ENCODE measurements at regions not wholly inside any gene's neighbourhood (a gene's known extent, or its start where the extent isn't known, plus 50 kb on each side); places are given as distances from the start of the nearest gene placed in this dataset.

GRCh38 chr1:75984781-75985180, 52.6 kb upstream of the ASB17 start:
- DNase-seq (ENCODE audit: low spot score), result no peak

- no peak for DNase-seq (ENCODE audit: low spot score)
Observed at GRCh38 chr1:75985827-75986226, 53.6 kb upstream of the ASB17 start.

- no peak for DNase-seq (ENCODE audit: low spot score)
Observed at GRCh38 chr1:75986478-75986877, 54.3 kb upstream of the ASB17 start.

GRCh38 chr1:75989121-75989520, 56.9 kb upstream of the ASB17 start:
- DNase-seq (ENCODE audit: low spot score), result no peak

GRCh38 chr1:75990686-75991085, 58.5 kb upstream of the ASB17 start:
- no peak for DNase-seq (ENCODE audit: low spot score)

- DNase-seq (ENCODE audit: low spot score), result peak; percentile 90
Observed at GRCh38 chr1:75991497-75992114, 59.4 kb upstream of the ASB17 start.

- peak; percentile 6 for DNase-seq (ENCODE audit: low spot score)
Observed at GRCh38 chr1:75992312-75992711, 60.1 kb upstream of the ASB17 start.

GRCh38 chr1:75993661-75994060, 61.5 kb upstream of the ASB17 start:
- DNase-seq (ENCODE audit: low spot score), result no peak

GRCh38 chr1:75996196-75996595, 64.0 kb upstream of the ASB17 start:
- DNase-seq (ENCODE audit: low spot score), result no peak

GRCh38 chr1:75999034-75999433, 66.8 kb upstream of the ASB17 start:
- DNase-seq (ENCODE audit: low spot score), result no peak

- DNase-seq (ENCODE audit: low spot score), result no peak
Observed at GRCh38 chr1:76003946-76004345, 70.6 kb upstream of the ST6GALNAC3 start.

- DNase-seq (ENCODE audit: low spot score), result peak; percentile 7
Observed at GRCh38 chr1:76005765-76006164, 68.8 kb upstream of the ST6GALNAC3 start.

- DNase-seq (ENCODE audit: low spot score), result no peak
Observed at GRCh38 chr1:76006234-76006633, 68.3 kb upstream of the ST6GALNAC3 start.

- DNase-seq (ENCODE audit: low spot score), result no peak
Observed at GRCh38 chr1:76010802-76011201, 63.7 kb upstream of the ST6GALNAC3 start.

GRCh38 chr1:76012341-76013205, 62.0 kb upstream of the ST6GALNAC3 start:
- DNase-seq (ENCODE audit: low spot score), result no peak

- DNase-seq (ENCODE audit: low spot score), result no peak
Observed at GRCh38 chr1:76013206-76013581, 61.4 kb upstream of the ST6GALNAC3 start.

GRCh38 chr1:76015478-76016103, 59.0 kb upstream of the ST6GALNAC3 start:
- no peak for DNase-seq (ENCODE audit: low spot score)

- DNase-seq (ENCODE audit: low spot score), result no peak
Observed at GRCh38 chr1:76018045-76018444, 56.5 kb upstream of the ST6GALNAC3 start.

GRCh38 chr1:76021846-76022245, 52.7 kb upstream of the ST6GALNAC3 start:
- no peak for DNase-seq (ENCODE audit: low spot score)

- DNase-seq (ENCODE audit: low spot score), result no peak
Observed at GRCh38 chr1:76023669-76024435, 50.7 kb upstream of the ST6GALNAC3 start.

Data from pons (tissue), 1 donor.